ENCODE measurements at regions not wholly inside any gene's neighbourhood (a gene's known extent, or its start where the extent isn't known, plus 50 kb on each side); places are given as distances from the start of the nearest gene placed in this dataset.

GRCh38 chr20:11849270-11849915 lies 68.3 kb upstream of the BTBD3 start:
- Histone ChIP-seq H4K91ac (ENCODE audit: low read length) (no peak overlapping the region), H2BK5ac (ENCODE audit: low read depth, low read length, poor library complexity, severe bottlenecking) (no peak overlapping the region), H2AK5ac (ENCODE audit: low read length, severe bottlenecking) (no peak overlapping the region), H3K27me3 (ENCODE audit: control insufficient read depth in 1 of 2, insufficient read depth in 1 of 2, low read length in 2 of 2) (no peaks in the 10 kb centered on the region), H4K8ac (ENCODE audit: low read length) (no peak overlapping the region), H3K36me3 (ENCODE audit: control insufficient read depth in 1 of 2, insufficient read depth in 2 of 2, low read depth in 1 of 2, low read length in 2 of 2) (no peaks in the 10 kb centered on the region), H3K23ac (ENCODE audit: low read length in 2 of 2) (no peak overlapping the region), H3K4me2 (ENCODE audit: low read length, poor library complexity, severe bottlenecking) (no peak overlapping the region), H2BK15ac (ENCODE audit: low read depth, poor library complexity, severe bottlenecking) (no peak overlapping the region), H2BK120ac (ENCODE audit: low read depth, low read length) (no peak overlapping the region), H2BK12ac (ENCODE audit: low read length in 2 of 2) (no peak overlapping the region), H2AFZ (ENCODE audit: low read depth, low read length) (no peak overlapping the region), H3K4ac (ENCODE audit: low read depth in 1 of 2, low read length in 2 of 2) (no peak overlapping the region), H3K27ac (ENCODE audit: low read length, poor library complexity, severe bottlenecking) (no peak overlapping the region), H3K14ac (ENCODE audit: low read length in 2 of 2) (no peak overlapping the region), H3K9ac (ENCODE audit: low read length) (peak overlapping the region; percentile 40), H3K4me3 (ENCODE audit: insufficient read depth in 1 of 2, low read depth in 1 of 2, low read length in 2 of 2) (peak overlapping the region in 1 of 2 experiments; percentile 27), H3K9me3 (ENCODE audit: control insufficient read depth, low read length) (no peaks in the 10 kb centered on the region), H3K79me1 (replicated peaks; ENCODE audit: low read length, poor library complexity, severe bottlenecking) (no peaks in the 10 kb centered on the region), H3K18ac (ENCODE audit: low read depth in 1 of 2, low read length in 2 of 2) (no peak overlapping the region), H3K4me1 (ENCODE audit: control insufficient read depth, insufficient read depth, low read depth, low read length) (no peaks in the 10 kb centered on the region)
- DNase-seq, result peak; percentile 22
- WGBS, result 81% methylated on average over 5 of the region's 5 CpGs

DNA sequence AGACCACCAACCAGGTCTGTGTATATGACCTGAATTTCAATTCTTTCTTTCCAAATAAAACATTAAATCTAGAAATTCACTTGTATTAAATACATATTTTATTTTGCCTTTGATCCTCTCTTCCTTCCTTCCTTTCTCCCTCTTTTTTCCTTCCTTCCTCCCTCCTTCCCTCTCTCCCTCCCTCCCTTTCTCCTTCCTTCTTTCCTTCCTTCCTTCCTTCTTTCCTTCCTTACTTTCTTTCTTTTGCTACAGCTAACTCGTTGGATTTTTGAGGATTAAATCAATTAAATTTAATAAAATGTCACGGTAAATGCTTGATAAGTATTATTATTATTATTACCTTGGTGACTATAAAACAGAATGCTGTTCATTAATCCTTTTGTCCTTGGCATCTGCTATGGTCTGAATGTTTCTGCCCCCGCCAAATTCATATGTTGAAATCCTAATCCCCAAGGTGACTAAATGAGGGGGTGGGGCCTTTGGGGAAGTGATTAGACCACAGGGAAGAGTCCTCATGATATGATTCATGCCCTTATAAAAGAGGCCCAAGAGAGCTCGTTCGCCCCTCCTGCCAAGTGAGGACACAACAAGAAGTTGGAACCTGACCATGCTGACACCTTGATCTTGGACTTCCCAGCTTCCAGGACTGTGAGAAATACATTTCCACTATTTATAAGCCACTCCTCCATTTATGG lies 67.6 kb upstream of the BTBD3 start:
- no peaks in the 10 kb centered on the region for H3K36me3 ChIP-seq (ENCODE audit: control insufficient read depth in 1 of 2, insufficient read depth in 2 of 2, low read depth in 1 of 2, low read length in 2 of 2)
- no peaks in the 10 kb centered on the region for H3K79me1 ChIP-seq (replicated peaks; ENCODE audit: low read length, poor library complexity, severe bottlenecking)
- peak overlapping the region in 1 of 2 experiments; percentile 27 for H3K4me3 ChIP-seq (ENCODE audit: insufficient read depth in 1 of 2, low read depth in 1 of 2, low read length in 2 of 2)
- no peak overlapping the region for H4K8ac ChIP-seq (ENCODE audit: low read length)
- no peak overlapping the region for H2BK12ac ChIP-seq (ENCODE audit: low read length in 2 of 2)
- no peak overlapping the region for H3K18ac ChIP-seq (ENCODE audit: low read depth in 1 of 2, low read length in 2 of 2)
- no peaks in the 10 kb centered on the region for H3K4me1 ChIP-seq (ENCODE audit: control insufficient read depth, insufficient read depth, low read depth, low read length)
- H2BK5ac ChIP-seq (ENCODE audit: low read depth, low read length, poor library complexity, severe bottlenecking), result no peak overlapping the region
- no peak overlapping the region for H2AFZ ChIP-seq (ENCODE audit: low read depth, low read length)
- H3K9ac ChIP-seq (ENCODE audit: low read length), result peak overlapping the region; percentile 40
- H2BK120ac ChIP-seq (ENCODE audit: low read depth, low read length), result no peak overlapping the region
- no peak overlapping the region for H3K4ac ChIP-seq (ENCODE audit: low read depth in 1 of 2, low read length in 2 of 2)
- no peak overlapping the region for H3K27ac ChIP-seq (ENCODE audit: low read length, poor library complexity, severe bottlenecking)
- DNase-seq, result peak; percentile 30
- no peak overlapping the region for H3K4me2 ChIP-seq (ENCODE audit: low read length, poor library complexity, severe bottlenecking)
- H3K14ac ChIP-seq (ENCODE audit: low read length in 2 of 2), result no peak overlapping the region
- no peak overlapping the region for H4K91ac ChIP-seq (ENCODE audit: low read length)
- no peaks in the 10 kb centered on the region for H3K9me3 ChIP-seq (ENCODE audit: control insufficient read depth, low read length)
- 57% methylated on average over 3 of the region's 5 CpGs for WGBS
- no peak overlapping the region for H2BK15ac ChIP-seq (ENCODE audit: low read depth, poor library complexity, severe bottlenecking)
- H2AK5ac ChIP-seq (ENCODE audit: low read length, severe bottlenecking), result no peak overlapping the region
- no peak overlapping the region for H3K23ac ChIP-seq (ENCODE audit: low read length in 2 of 2)
- H3K27me3 ChIP-seq (ENCODE audit: control insufficient read depth in 1 of 2, insufficient read depth in 1 of 2, low read length in 2 of 2), result no peaks in the 10 kb centered on the region

GRCh38 chr20:11850901-11851300 lies 66.8 kb upstream of the BTBD3 start:
- Histone ChIP-seq H2BK120ac (ENCODE audit: low read depth, low read length) (no peak overlapping the region), H2BK15ac (ENCODE audit: low read depth, poor library complexity, severe bottlenecking) (no peak overlapping the region), H2BK5ac (ENCODE audit: low read depth, low read length, poor library complexity, severe bottlenecking) (no peak overlapping the region), H3K18ac (ENCODE audit: low read depth in 1 of 2, low read length in 2 of 2) (no peak overlapping the region), H4K8ac (ENCODE audit: low read length) (no peak overlapping the region), H3K79me1 (replicated peaks; ENCODE audit: low read length, poor library complexity, severe bottlenecking) (no peaks in the 10 kb centered on the region), H3K9me3 (ENCODE audit: control insufficient read depth, low read length) (no peaks in the 10 kb centered on the region), H3K4me1 (ENCODE audit: control insufficient read depth, insufficient read depth, low read depth, low read length) (no peaks in the 10 kb centered on the region), H2AK5ac (ENCODE audit: low read length, severe bottlenecking) (no peak overlapping the region), H4K91ac (ENCODE audit: low read length) (no peak overlapping the region), H3K36me3 (ENCODE audit: control insufficient read depth in 1 of 2, insufficient read depth in 2 of 2, low read depth in 1 of 2, low read length in 2 of 2) (no peaks in the 10 kb centered on the region), H3K9ac (ENCODE audit: low read length) (no peak overlapping the region), H3K4me2 (ENCODE audit: low read length, poor library complexity, severe bottlenecking) (no peak overlapping the region), H3K27me3 (ENCODE audit: control insufficient read depth in 1 of 2, insufficient read depth in 1 of 2, low read length in 2 of 2) (no peaks in the 10 kb centered on the region), H3K23ac (ENCODE audit: low read length in 2 of 2) (no peak overlapping the region), H2BK12ac (ENCODE audit: low read length in 2 of 2) (no peak overlapping the region), H3K14ac (ENCODE audit: low read length in 2 of 2) (no peak overlapping the region), H3K27ac (ENCODE audit: low read length, poor library complexity, severe bottlenecking) (no peak overlapping the region), H3K4ac (ENCODE audit: low read depth in 1 of 2, low read length in 2 of 2) (no peak overlapping the region), H3K4me3 (ENCODE audit: insufficient read depth in 1 of 2, low read depth in 1 of 2, low read length in 2 of 2) (no peak overlapping the region), H2AFZ (ENCODE audit: low read depth, low read length) (no peak overlapping the region)
- WGBS, result 0% methylated on average over 1 of the region's 4 CpGs
- DNase-seq, result peak; percentile 73

GRCh38 chr20:11851646-11852045 lies 66.0 kb upstream of the BTBD3 start:
- Histone ChIP-seq H2BK15ac (ENCODE audit: low read depth, poor library complexity, severe bottlenecking) (no peak overlapping the region), H3K18ac (ENCODE audit: low read depth in 1 of 2, low read length in 2 of 2) (peak overlapping the region in 1 of 2 experiments; percentile 44), H2AK5ac (ENCODE audit: low read length, severe bottlenecking) (no peak overlapping the region), H3K4ac (ENCODE audit: low read depth in 1 of 2, low read length in 2 of 2) (no peak overlapping the region), H3K9me3 (ENCODE audit: control insufficient read depth, low read length) (no peaks in the 10 kb centered on the region), H3K36me3 (ENCODE audit: control insufficient read depth in 1 of 2, insufficient read depth in 2 of 2, low read depth in 1 of 2, low read length in 2 of 2) (no peaks in the 10 kb centered on the region), H3K23ac (ENCODE audit: low read length in 2 of 2) (no peak overlapping the region), H2AFZ (ENCODE audit: low read depth, low read length) (no peak overlapping the region), H2BK120ac (ENCODE audit: low read depth, low read length) (no peak overlapping the region), H3K4me1 (ENCODE audit: control insufficient read depth, insufficient read depth, low read depth, low read length) (no peaks in the 10 kb centered on the region), H3K27me3 (ENCODE audit: control insufficient read depth in 1 of 2, insufficient read depth in 1 of 2, low read length in 2 of 2) (no peaks in the 10 kb centered on the region), H2BK12ac (ENCODE audit: low read length in 2 of 2) (no peak overlapping the region), H2BK5ac (ENCODE audit: low read depth, low read length, poor library complexity, severe bottlenecking) (no peak overlapping the region), H3K79me1 (replicated peaks; ENCODE audit: low read length, poor library complexity, severe bottlenecking) (no peaks in the 10 kb centered on the region), H3K9ac (ENCODE audit: low read length) (no peak overlapping the region), H3K4me3 (ENCODE audit: insufficient read depth in 1 of 2, low read depth in 1 of 2, low read length in 2 of 2) (no peak overlapping the region), H4K91ac (ENCODE audit: low read length) (no peak overlapping the region), H4K8ac (ENCODE audit: low read length) (no peak overlapping the region), H3K27ac (ENCODE audit: low read length, poor library complexity, severe bottlenecking) (no peak overlapping the region), H3K4me2 (ENCODE audit: low read length, poor library complexity, severe bottlenecking) (no peak overlapping the region), H3K14ac (ENCODE audit: low read length in 2 of 2) (no peak overlapping the region)
- no peak for DNase-seq
- no CpG with 5 or more reads among the region's 1 CpG for WGBS

Measured in mesenchymal stem cell (in vitro differentiated cells and primary cell).